GM12874 (cell line): ENCODE measurements at regions not wholly inside any gene's neighbourhood (a gene's known extent, or its start where the extent isn't known, plus 50 kb on each side); places are given as distances from the start of the nearest gene placed in this dataset.

Experiments used
- CTCF ChIP-seq: IDR thresholded peaks from 2 replicates; pipeline ENCODE4 v1.5.1; 2011; ENCODE audit warnings: low read depth, mild to moderate bottlenecking, control low read depth, low read length, moderate library complexity; ENCODE audit not compliant: insufficient read depth

DNA sequence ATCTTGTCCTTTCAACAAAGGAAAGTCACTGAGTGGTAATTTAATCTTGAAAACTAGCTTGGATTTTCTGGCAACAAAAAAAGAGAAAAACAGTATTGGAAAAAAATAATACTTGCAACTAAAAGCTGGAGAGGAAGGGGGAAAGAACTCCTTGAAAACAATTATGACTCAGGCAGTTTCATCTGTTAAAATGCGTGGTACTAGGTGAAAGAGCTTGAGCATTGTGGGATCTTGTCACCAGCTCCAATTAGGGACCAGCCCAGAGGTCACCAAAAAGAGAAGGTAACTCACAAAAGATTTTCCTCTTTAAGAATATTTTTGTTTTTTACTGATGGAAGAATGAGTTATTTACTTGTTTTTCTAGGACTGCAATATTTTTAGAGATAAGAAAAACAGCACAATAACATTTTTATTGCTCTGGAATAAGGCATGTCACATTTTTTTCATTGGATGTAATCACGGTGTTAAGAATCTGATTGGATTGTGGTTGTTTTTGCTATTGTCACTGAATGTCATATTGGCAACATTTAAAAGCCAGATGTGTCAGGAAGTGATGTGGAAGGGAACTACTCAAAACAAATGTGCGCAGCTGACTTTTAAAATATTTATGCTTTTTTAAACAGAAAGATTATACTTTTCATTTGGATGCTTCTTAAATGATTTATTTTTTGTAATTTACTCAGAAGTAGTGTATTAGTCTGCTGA, 78.5 kb upstream of the ADAMTS5 start:
- no peak for TF ChIP-seq CTCF

DNA sequence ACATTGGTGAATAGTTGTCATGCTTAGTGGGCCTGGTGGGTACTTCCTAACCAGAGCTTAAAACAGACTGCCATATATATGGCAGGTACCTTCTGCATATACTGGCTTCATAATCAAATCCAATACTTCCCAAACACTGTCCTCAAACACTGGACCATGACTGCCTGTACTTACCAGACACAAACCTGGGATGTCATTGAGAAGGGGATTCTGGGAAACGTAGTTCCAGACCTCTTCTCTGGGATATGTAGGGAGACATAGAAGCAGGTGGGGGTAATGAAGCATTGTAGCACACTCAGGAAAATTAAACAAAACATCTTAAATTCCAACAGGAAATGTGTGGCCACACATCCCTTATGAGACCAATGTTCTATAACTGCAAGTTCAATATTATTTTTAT, 76.5 kb upstream of the ADAMTS5 start:
- TF ChIP-seq CTCF = no peak

GRCh38 chr21:27040738-27041469, 74.0 kb upstream of the ADAMTS5 start:
- TF ChIP-seq CTCF = no peak

- TF ChIP-seq CTCF = no peak
Observed at GRCh38 chr21:27036736-27037301, 69.9 kb upstream of the ADAMTS5 start.

GRCh38 chr21:27035791-27036190, 68.9 kb upstream of the ADAMTS5 start:
- TF ChIP-seq CTCF = no peak

GRCh38 chr21:27034796-27035195, 67.9 kb upstream of the ADAMTS5 start:
- TF ChIP-seq CTCF = no peak

DNA sequence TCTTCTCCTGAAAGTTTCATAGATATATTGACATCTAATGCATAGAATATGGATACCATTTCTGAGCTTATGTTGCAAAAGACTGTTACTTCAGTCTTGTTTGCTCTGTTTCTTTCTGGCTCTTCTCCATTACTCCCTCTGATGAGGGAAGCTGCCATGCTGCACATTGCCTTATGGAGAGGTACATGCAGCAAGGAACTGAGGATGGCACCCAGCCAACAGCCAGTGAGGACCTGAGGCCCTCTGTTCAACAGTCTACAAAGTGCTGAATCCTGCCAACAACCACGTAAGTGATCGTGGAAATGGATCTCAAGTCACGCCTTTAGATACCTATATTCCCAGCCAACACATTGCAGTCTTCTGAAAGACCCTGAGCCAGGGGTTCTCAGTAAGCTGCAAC, 66.6 kb upstream of the ADAMTS5 start:
- no peak for TF ChIP-seq CTCF
